HepG2 (cell line): ENCODE measurements at regions not wholly inside any gene's neighbourhood (a gene's known extent, or its start where the extent isn't known, plus 50 kb on each side); places are given as distances from the start of the nearest gene placed in this dataset.

Experiments used
- ATAC-seq: fragments of 200-7000 bp; cut with Tn5 transposase; 3 replicates; pipeline ENCODE4 v1.9.1; 2020; ENCODE audit warnings: mild to moderate bottlenecking, moderate library complexity
- BruUV-seq: library from RNA; stranded (reverse); fragments of 400-500 nt; replicated peaks from 2 replicates; lab custom pipeline; 2021; lab: Mats Ljungman, UMichigan
- CTCF ChIA-PET: fragments of 300-600 bp; formaldehyde crosslinking; extraction: SDS; loops from one replicate; lab custom pipeline; 2021; ENCODE audit warnings: low total read pairs, inconsistent platforms, low intra/inter-chr PET ratio; lab: Yijun Ruan, JAX
- POLR2A ChIA-PET: fragments of 350-600 bp; sonication (Branson Sonifier 250); formaldehyde crosslinking; loops from one replicate; lab custom pipeline; 2020; ENCODE audit warnings: antibody characterized with exemption, inconsistent platforms; lab: Yijun Ruan, JAX
- DNase-seq: peaks from one replicate; pipeline ENCODE4 v3.0.0-alpha.2; 2015; ENCODE audit warnings: low spot score
- FAIRE-seq: peaks from 3 replicates; lab custom pipeline; 2011; peaks lifted over from hg19 to GRCh38; lab: Jason Lieb, UNC
- H2AFZ ChIP-seq: one replicate; pipeline ENCODE4 v1.6.1; 2011; ENCODE audit warnings: low read length, inconsistent platforms
- H3K27ac ChIP-seq: fragments of 300-600 bp; 3 replicates; pipeline ENCODE4 v1.8.0; 2011; ENCODE audit warnings: mixed run types, mild to moderate bottlenecking, mixed read lengths, low read length, inconsistent platforms; ENCODE audit not compliant: insufficient read depth; ENCODE audit errors: extremely low read length
- H3K27me3 ChIP-seq, 2 experiments: fragments of 200-600 bp in 1 of 2; 2 replicates in 1 of 2; 3 replicates in 1 of 2; pipeline versions ENCODE4 v1.6.0 to v1.8.0; 2011; ENCODE audit warnings: low read length in 2 of 2, mild to moderate bottlenecking in 2 of 2, moderate library complexity in 2 of 2, inconsistent platforms in 1 of 2; ENCODE audit not compliant: insufficient read depth in 2 of 2, control insufficient read depth in 1 of 2
- H3K36me3 ChIP-seq, 2 experiments: fragments of 200-600 bp in 1 of 2; replicated peaks in 1 of 2; 2 replicates in 1 of 2; 3 replicates in 1 of 2; pipeline versions ENCODE4 v1.5.1 to v1.8.0; 2011; ENCODE audit warnings: low read length in 2 of 2, inconsistent platforms in 1 of 2; ENCODE audit not compliant: insufficient read depth in 2 of 2, control insufficient read depth in 1 of 2
- H3K4me1 ChIP-seq: 2 replicates; pipeline ENCODE4 v1.5.1; 2012; ENCODE audit warnings: low read length, inconsistent platforms; ENCODE audit not compliant: insufficient read depth
- H3K4me2 ChIP-seq: 2 replicates; pipeline ENCODE4 v1.6.0; 2011; ENCODE audit warnings: low read depth, low read length, inconsistent platforms
- H3K4me3 ChIP-seq, 3 experiments: fragments of 200-600 bp in 1 of 3; sonication (generic), shearing (Covaris generic) in 1 of 3; replicated peaks in 1 of 3; 2 replicates each; pipeline ENCODE4 v1.5.1; 2011 to 2016; ENCODE audit warnings: low read length in 3 of 3, inconsistent platforms in 2 of 3, low read depth in 2 of 3, mild to moderate bottlenecking in 2 of 3, control low read depth in 1 of 3, mixed read lengths in 1 of 3; ENCODE audit not compliant: insufficient read depth in 1 of 3
- H3K79me2 ChIP-seq: one replicate; pipeline ENCODE4 v1.6.1; 2011; ENCODE audit warnings: low read length, inconsistent platforms; ENCODE audit not compliant: insufficient read depth
- H3K9ac ChIP-seq: 2 replicates; pipeline ENCODE4 v1.6.0; 2011; ENCODE audit warnings: mild to moderate bottlenecking, low read depth, low read length, inconsistent platforms; ENCODE audit not compliant: insufficient read depth
- H3K9me3 ChIP-seq: 2 replicates; pipeline ENCODE4 v1.5.1; 2012; ENCODE audit warnings: mild to moderate bottlenecking, low read length
- H4K20me1 ChIP-seq: 2 replicates; pipeline ENCODE4 v1.6.0; 2011; ENCODE audit warnings: inconsistent platforms, mild to moderate bottlenecking, low read length, moderate library complexity; ENCODE audit not compliant: insufficient read depth
- ARNT2 ChIP-seq: sonication (generic); formaldehyde crosslinking; IDR thresholded peaks from 2 replicates; pipeline ENCODE4 v1.8.0; 2022; ENCODE audit warnings: mild to moderate bottlenecking, low read depth, missing genetic modification reagents, moderate library complexity
- CREB1 ChIP-seq, 2 experiments: fragments of 450-650 bp in 1 of 2; IDR thresholded peaks; 2 replicates each; pipeline ENCODE4 v1.6.1; 2016 to 2017; ENCODE audit warnings: control low read depth in 1 of 2, mild to moderate bottlenecking in 1 of 2, missing compliant biosample characterization in 1 of 2, missing genetic modification characterization in 1 of 2
- GFI1 ChIP-seq: sonication (generic); formaldehyde crosslinking; IDR thresholded peaks from 2 replicates; pipeline ENCODE4 v1.5.0; 2020; ENCODE audit warnings: missing genetic modification reagents, mild to moderate bottlenecking, borderline replicate concordance
- MIER3 ChIP-seq: IDR thresholded peaks from 2 replicates; pipeline ENCODE4 v1.6.1; 2016; ENCODE audit warnings: missing compliant biosample characterization, borderline replicate concordance
- SRSF4 ChIP-seq: fragments of 200-400 bp; formaldehyde crosslinking; IDR thresholded peaks from one replicate; pipeline ENCODE4 v1.6.1; 2018; ENCODE audit warnings: mild to moderate bottlenecking, low read depth, low read length, moderate library complexity; ENCODE audit not compliant: poor library complexity, severe bottlenecking
- TEAD2 ChIP-seq: sonication (generic); formaldehyde crosslinking; IDR thresholded peaks from 2 replicates; pipeline ENCODE4 v1.9.0; 2021; ENCODE audit warnings: missing genetic modification reagents
- ZBTB10 ChIP-seq: sonication (generic); formaldehyde crosslinking; IDR thresholded peaks from 2 replicates; pipeline ENCODE4 v1.4.0; 2020; ENCODE audit warnings: missing genetic modification reagents, borderline replicate concordance
- ZBTB44 ChIP-seq: sonication (generic); formaldehyde crosslinking; IDR thresholded peaks from 2 replicates; pipeline ENCODE4 v1.4.0; 2020; ENCODE audit warnings: missing genetic modification reagents
- ZBTB7A ChIP-seq: sonication (generic); formaldehyde crosslinking; IDR thresholded peaks from 2 replicates; pipeline ENCODE4 v1.8.0; 2022; ENCODE audit warnings: mild to moderate bottlenecking, missing genetic modification reagents
- ZFP36 ChIP-seq: fragments of 150-350 bp; IDR thresholded peaks from 2 replicates; pipeline ENCODE4 v1.6.1; 2018; ENCODE audit warnings: borderline replicate concordance, low read length, low read depth; ENCODE audit not compliant: partially characterized antibody
- ZNF101 ChIP-seq: sonication (generic); formaldehyde crosslinking; IDR thresholded peaks from 2 replicates; pipeline ENCODE4 v1.4.0; 2020; ENCODE audit warnings: mild to moderate bottlenecking, low read depth, missing genetic modification reagents, borderline replicate concordance
- ZNF558 ChIP-seq: sonication (generic); formaldehyde crosslinking; IDR thresholded peaks from 2 replicates; pipeline ENCODE4 v1.9.0; 2022; ENCODE audit warnings: mild to moderate bottlenecking, missing genetic modification reagents, borderline replicate concordance
- ZNF598 ChIP-seq: sonication (generic); formaldehyde crosslinking; IDR thresholded peaks from 2 replicates; pipeline ENCODE4 v1.5.1; 2020; ENCODE audit warnings: mild to moderate bottlenecking, missing genetic modification reagents, borderline replicate concordance
- ZSCAN20 ChIP-seq: sonication (generic); formaldehyde crosslinking; IDR thresholded peaks from 2 replicates; pipeline ENCODE4 v1.4.0; 2020; ENCODE audit warnings: missing genetic modification reagents, mild to moderate bottlenecking, borderline replicate concordance
- ZSCAN9 ChIP-seq: IDR thresholded peaks from 2 replicates; pipeline ENCODE4 v1.6.1; 2016; ENCODE audit warnings: borderline replicate concordance
- WGBS: methylation state at CpG from one replicate; pipeline ENCODE4 v1.1.6; 2017; ENCODE audit warnings: low lambda C conversion rate; 5-methylcytosine and 5-hydroxymethylcytosine counted together
- in situ Hi-C: cut with HindIII; loops from 2 replicates; pipeline ENCODE4 v1.10.0; 2017; ENCODE audit warnings: low pct_unique_long_range_greater_than_20kb; ENCODE audit not compliant: extremely low pct_ligation_motif_present
- intact Hi-C: fragments of 100-400 bp; cut with micrococcal nuclease; formaldehyde crosslinking; loops from one replicate; pipeline ENCODE4 v1.10.0; 2022; ENCODE audit not compliant: unreplicated experiment

GRCh38 chr1:82421782-82422181, 621.0 kb downstream of the ADGRL2 start:
- in situ Hi-C loops (no loop called here), intact Hi-C loops (no loop called here)
- Histone ChIP-seq H3K9me3 (peaks cover 67% of the 10 kb centered on the region), H2AFZ (no peak overlapping the region), H3K9ac (no peak overlapping the region), H3K4me2 (no peak overlapping the region), H3K36me3 (no peaks in the 10 kb centered on the region), H3K4me3 (no peak overlapping the region), H4K20me1 (no peaks in the 10 kb centered on the region), H3K27ac (no peak overlapping the region), H3K27me3 (no peaks in the 10 kb centered on the region), H3K79me2 (no peaks in the 10 kb centered on the region), H3K4me1 (no peaks in the 10 kb centered on the region)
- no peak for DNase-seq
- no peak for FAIRE-seq
- TF ChIP-seq MIER3 (CRISPR knock-in tag) (no peak), ARNT2 (CRISPR knock-in tag) (no peak), ZSCAN20 (CRISPR knock-in tag) (no peak), CREB1 (IDR thresholded peaks at IDR 0.05) (peak; percentile 65), CREB1 (CRISPR knock-in tag; IDR thresholded peaks at IDR 0.05) (no peak), ZNF598 (no peak), ZBTB7A (CRISPR knock-in tag) (no peak)
- no peak for ATAC-seq
- WGBS: 1% methylated on average over 2 of the region's 2 CpGs
- ChIA-PET CTCF (no interaction called here), POLR2A (no interaction called here)
- BruUV-seq: no TSS peak

- ATAC-seq: no peak
- Histone ChIP-seq H3K27me3 (no peaks in the 10 kb centered on the region), H3K9ac (no peak overlapping the region), H3K27ac (no peak overlapping the region), H2AFZ (no peak overlapping the region), H3K79me2 (no peaks in the 10 kb centered on the region), H3K36me3 (no peaks in the 10 kb centered on the region), H3K9me3 (peaks cover 63% of the 10 kb centered on the region), H3K4me2 (no peak overlapping the region), H4K20me1 (no peaks in the 10 kb centered on the region), H3K4me1 (no peaks in the 10 kb centered on the region), H3K4me3 (no peak overlapping the region)
- FAIRE-seq: no peak
- POLR2A ChIA-PET: no interaction called here
- intact Hi-C loops (no loop called here), in situ Hi-C loops (no loop called here)
- no peak for DNase-seq
- TF ChIP-seq ZFP36 (no peak), ZBTB44 (CRISPR knock-in tag) (no peak), MIER3 (CRISPR knock-in tag) (no peak), GFI1 (CRISPR knock-in tag) (no peak), ZSCAN9 (no peak), ZNF558 (no peak), SRSF4 (no peak), TEAD2 (no peak), ZNF101 (no peak), ZBTB10 (CRISPR knock-in tag) (no peak)
- WGBS: 1% methylated on average over 3 of the region's 3 CpGs
- no TSS peak for BruUV-seq
- CTCF ChIA-PET: no interaction called here
Measured at GRCh38 chr1:82420584-82420983, 619.9 kb downstream of the ADGRL2 start.
